ENCODE measurements at regions not wholly inside any gene's neighbourhood (a gene's known extent, or its start where the extent isn't known, plus 50 kb on each side); places are given as distances from the start of the nearest gene placed in this dataset.

DNA sequence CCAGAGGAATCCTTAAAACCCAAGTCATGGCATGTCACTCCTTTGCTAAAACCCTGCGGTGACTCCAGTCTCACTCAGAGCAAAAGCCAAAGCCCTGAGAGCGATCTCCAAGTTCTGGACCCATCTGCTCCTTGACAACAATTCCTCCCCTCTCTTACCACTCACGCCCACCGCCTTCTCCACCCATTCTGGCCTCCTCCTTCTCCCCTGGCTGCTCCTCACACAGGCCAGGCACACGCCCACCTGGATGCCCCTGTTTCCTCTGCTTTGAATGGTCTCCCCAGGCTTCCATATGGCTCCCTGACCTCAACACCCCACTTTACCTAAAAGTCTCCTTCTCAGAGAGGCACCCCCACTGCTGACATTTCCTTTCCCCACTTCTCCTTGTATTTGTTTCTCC is 146.1 kb upstream of the LINGO1 start:
- TF ChIP-seq, protein P1, sequence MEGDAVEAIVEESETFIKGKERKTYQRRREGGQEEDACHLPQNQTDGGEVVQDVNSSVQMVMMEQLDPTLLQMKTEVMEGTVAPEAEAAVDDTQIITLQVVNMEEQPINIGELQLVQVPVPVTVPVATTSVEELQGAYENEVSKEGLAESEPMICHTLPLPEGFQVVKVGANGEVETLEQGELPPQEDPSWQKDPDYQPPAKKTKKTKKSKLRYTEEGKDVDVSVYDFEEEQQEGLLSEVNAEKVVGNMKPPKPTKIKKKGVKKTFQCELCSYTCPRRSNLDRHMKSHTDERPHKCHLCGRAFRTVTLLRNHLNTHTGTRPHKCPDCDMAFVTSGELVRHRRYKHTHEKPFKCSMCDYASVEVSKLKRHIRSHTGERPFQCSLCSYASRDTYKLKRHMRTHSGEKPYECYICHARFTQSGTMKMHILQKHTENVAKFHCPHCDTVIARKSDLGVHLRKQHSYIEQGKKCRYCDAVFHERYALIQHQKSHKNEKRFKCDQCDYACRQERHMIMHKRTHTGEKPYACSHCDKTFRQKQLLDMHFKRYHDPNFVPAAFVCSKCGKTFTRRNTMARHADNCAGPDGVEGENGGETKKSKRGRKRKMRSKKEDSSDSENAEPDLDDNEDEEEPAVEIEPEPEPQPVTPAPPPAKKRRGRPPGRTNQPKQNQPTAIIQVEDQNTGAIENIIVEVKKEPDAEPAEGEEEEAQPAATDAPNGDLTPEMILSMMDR (IDR thresholded peaks at IDR 0.05; ENCODE audit: borderline replicate concordance, extremely low read depth, insufficient read depth), result no peak

DNA sequence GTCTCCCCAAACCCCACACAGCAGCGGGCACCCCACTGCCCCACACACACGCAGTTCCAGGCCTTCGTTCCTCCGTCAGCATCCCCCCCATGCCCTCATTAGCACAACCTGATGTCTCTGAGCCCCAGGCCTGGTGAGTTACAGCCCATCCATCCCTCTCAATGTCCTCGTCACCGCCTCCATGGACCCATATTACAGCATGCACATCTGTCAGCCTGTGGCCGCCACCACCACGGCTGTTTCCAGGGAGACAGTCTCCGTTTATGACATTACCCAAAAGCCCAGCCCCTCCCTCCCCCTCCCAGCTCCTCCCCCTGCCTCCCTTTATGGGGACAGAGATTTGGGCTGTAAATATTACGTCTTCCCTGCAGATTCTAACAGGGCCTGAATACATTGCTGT is 143.1 kb upstream of the LINGO1 start:
- Histone ChIP-seq H3K9me3 (ENCODE audit: control insufficient read depth in 2 of 3, insufficient read depth in 1 of 3, low read length in 3 of 3) (peaks cover 0 to 6% (median 0%) of the 10 kb centered on the region in 3 donors), H3K4me3 (ENCODE audit: low read length in 3 of 3) (no peak overlapping the region), H3K9ac (ENCODE audit: low read length in 3 of 3) (no peak overlapping the region), H3K4me1 (ENCODE audit: control insufficient read depth in 2 of 3, insufficient read depth in 2 of 3, low read depth in 1 of 3, low read length in 3 of 3) (no peaks in the 10 kb centered on the region), H3K27me3 (ENCODE audit: control insufficient read depth, insufficient read depth, low read length) (no peaks in the 10 kb centered on the region), H3K36me3 (ENCODE audit: control insufficient read depth in 2 of 3, insufficient read depth in 3 of 3, low read length in 3 of 3) (no peaks in the 10 kb centered on the region), H3K27ac (ENCODE audit: low read depth in 2 of 2, low read length in 2 of 2) (no peak overlapping the region)
- TF ChIP-seq, protein P1 (IDR thresholded peaks at IDR 0.05; ENCODE audit: borderline replicate concordance, extremely low read depth, insufficient read depth), result no peak
- FAIRE-seq (no peak), DNase-seq (peak in 1 of 5 donors; percentile 42)
- intact Hi-C loops (cut with DNase I), result no loop called here

More for the DNA sequence above, 146.1 kb upstream of the LINGO1 start:
- Histone ChIP-seq H3K9me3 (ENCODE audit: control insufficient read depth in 2 of 3, insufficient read depth in 1 of 3, low read length in 3 of 3) (peaks cover 0 to 7% (median 0%) of the 10 kb centered on the region in 3 donors), H3K9ac (ENCODE audit: low read length in 3 of 3) (no peak overlapping the region), H3K4me1 (ENCODE audit: control insufficient read depth in 2 of 3, insufficient read depth in 2 of 3, low read depth in 1 of 3, low read length in 3 of 3) (no peaks in the 10 kb centered on the region), H3K27ac (ENCODE audit: low read depth in 2 of 2, low read length in 2 of 2) (no peak overlapping the region), H3K36me3 (ENCODE audit: control insufficient read depth in 2 of 3, insufficient read depth in 3 of 3, low read length in 3 of 3) (no peaks in the 10 kb centered on the region), H3K4me3 (ENCODE audit: low read length in 3 of 3) (no peak overlapping the region), H3K27me3 (ENCODE audit: control insufficient read depth, insufficient read depth, low read length) (no peaks in the 10 kb centered on the region)
- intact Hi-C loops (cut with DNase I), result no loop called here
- DNase-seq, result no peak
- FAIRE-seq, result no peak

GRCh38 chr15:77775373-77775772 is 142.7 kb upstream of the LINGO1 start:
- Histone ChIP-seq H3K27me3 (ENCODE audit: control insufficient read depth, insufficient read depth, low read length) (no peaks in the 10 kb centered on the region), H3K9me3 (ENCODE audit: control insufficient read depth in 2 of 3, insufficient read depth in 1 of 3, low read length in 3 of 3) (peaks cover 0 to 1% (median 0%) of the 10 kb centered on the region in 3 donors), H3K4me1 (ENCODE audit: control insufficient read depth in 2 of 3, insufficient read depth in 2 of 3, low read depth in 1 of 3, low read length in 3 of 3) (no peaks in the 10 kb centered on the region), H3K27ac (ENCODE audit: low read depth in 2 of 2, low read length in 2 of 2) (no peak overlapping the region), H3K9ac (ENCODE audit: low read length in 3 of 3) (no peak overlapping the region), H3K4me3 (ENCODE audit: low read length in 3 of 3) (no peak overlapping the region), H3K36me3 (ENCODE audit: control insufficient read depth in 2 of 3, insufficient read depth in 3 of 3, low read length in 3 of 3) (no peaks in the 10 kb centered on the region)
- intact Hi-C loops (cut with DNase I), result no loop called here
- TF ChIP-seq, protein P1 (IDR thresholded peaks at IDR 0.05; ENCODE audit: borderline replicate concordance, extremely low read depth, insufficient read depth), result no peak
- DNase-seq, result peak in 1 of 5 donors; percentile 39
- FAIRE-seq, result no peak

DNA sequence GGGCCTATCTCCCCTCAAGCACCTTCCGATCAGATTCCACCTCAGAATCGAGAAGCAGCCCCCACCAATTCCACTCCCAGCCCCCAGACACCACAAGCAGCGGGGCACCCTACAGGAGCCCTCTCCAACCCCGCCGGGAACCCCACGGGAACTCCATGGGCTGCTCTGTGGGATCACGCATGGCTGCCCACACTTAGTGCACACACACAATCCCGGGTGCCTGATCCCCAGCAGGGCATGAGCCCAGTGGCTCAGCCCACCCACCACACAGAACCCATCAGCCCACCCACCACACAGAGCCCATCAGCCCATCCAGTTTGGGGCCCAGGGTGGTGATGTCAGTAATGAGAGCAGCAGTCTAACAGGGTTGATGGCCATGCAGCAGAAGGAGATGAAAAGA is 141.6 kb upstream of the LINGO1 start:
- H3K9ac ChIP-seq (ENCODE audit: low read length in 3 of 3), result no peak overlapping the region
- peak in 1 of 5 donors; percentile 47 for DNase-seq
- no peak overlapping the region for H3K4me3 ChIP-seq (ENCODE audit: low read length in 3 of 3)
- intact Hi-C loops (cut with DNase I), result no loop called here
- H3K27me3 ChIP-seq (ENCODE audit: control insufficient read depth, insufficient read depth, low read length), result no peaks in the 10 kb centered on the region
- TF ChIP-seq, protein P1 (IDR thresholded peaks at IDR 0.05; ENCODE audit: borderline replicate concordance, extremely low read depth, insufficient read depth), result no peak
- FAIRE-seq, result no peak
- no peak overlapping the region for H3K27ac ChIP-seq (ENCODE audit: low read depth in 2 of 2, low read length in 2 of 2)
- no peaks in the 10 kb centered on the region for H3K36me3 ChIP-seq (ENCODE audit: control insufficient read depth in 2 of 3, insufficient read depth in 3 of 3, low read length in 3 of 3)
- H3K9me3 ChIP-seq (ENCODE audit: control insufficient read depth in 2 of 3, insufficient read depth in 1 of 3, low read length in 3 of 3), result no peaks in the 10 kb centered on the region
- no peaks in the 10 kb centered on the region for H3K4me1 ChIP-seq (ENCODE audit: control insufficient read depth in 2 of 3, insufficient read depth in 2 of 3, low read depth in 1 of 3, low read length in 3 of 3)

Data from kidney (tissue), 13 donors.